ENCODE measurements at regions not wholly inside any gene's neighbourhood (a gene's known extent, or its start where the extent isn't known, plus 50 kb on each side); places are given as distances from the start of the nearest gene placed in this dataset.

- no peak for DNase-seq (ENCODE audit: low read depth)
Observed at GRCh38 chr12:88946372-88946997, 366.2 kb upstream of the KITLG start.

GRCh38 chr12:88945051-88945732 lies 364.9 kb upstream of the KITLG start:
- DNase-seq (ENCODE audit: low read depth) = no peak

GRCh38 chr12:88944397-88944796 lies 364.1 kb upstream of the KITLG start:
- DNase-seq (ENCODE audit: low read depth) = no peak

GRCh38 chr12:88940854-88941253 lies 360.6 kb upstream of the KITLG start:
- no peak for DNase-seq (ENCODE audit: low read depth)

- no peak for DNase-seq (ENCODE audit: low read depth)
Observed at GRCh38 chr12:88935856-88936255, 355.6 kb upstream of the KITLG start.

- no peak for DNase-seq (ENCODE audit: low read depth)
Observed at GRCh38 chr12:88934163-88934747, 354.0 kb upstream of the KITLG start.

GRCh38 chr12:88932457-88932856 lies 352.2 kb upstream of the KITLG start:
- DNase-seq (ENCODE audit: low read depth) = no peak

- DNase-seq (ENCODE audit: low read depth) = no peak
Observed at GRCh38 chr12:88931598-88931997, 351.3 kb upstream of the KITLG start.

GRCh38 chr12:88925454-88925853 lies 345.2 kb upstream of the KITLG start:
- no peak for DNase-seq (ENCODE audit: low read depth)

- DNase-seq (ENCODE audit: low read depth) = no peak
Observed at GRCh38 chr12:88924162-88924561, 343.9 kb upstream of the KITLG start.

- DNase-seq (ENCODE audit: low read depth) = no peak
Observed at GRCh38 chr12:88923631-88924030, 343.4 kb upstream of the KITLG start.

- no peak for DNase-seq (ENCODE audit: low read depth)
Observed at GRCh38 chr12:88922816-88923215, 342.5 kb upstream of the KITLG start.

GRCh38 chr12:88921890-88922532 lies 341.7 kb upstream of the KITLG start:
- DNase-seq (ENCODE audit: low read depth) = no peak

- no peak for DNase-seq (ENCODE audit: low read depth)
Observed at GRCh38 chr12:88921434-88921833, 341.2 kb upstream of the KITLG start.

- DNase-seq (ENCODE audit: low read depth) = no peak
Observed at GRCh38 chr12:88918161-88918560, 337.9 kb upstream of the KITLG start.

- DNase-seq (ENCODE audit: low read depth) = no peak
Observed at GRCh38 chr12:88914967-88915366, 334.7 kb upstream of the KITLG start.

GRCh38 chr12:88909510-88909909 lies 329.2 kb upstream of the KITLG start:
- no peak for DNase-seq (ENCODE audit: low read depth)

- DNase-seq (ENCODE audit: low read depth) = no peak
Observed at GRCh38 chr12:88908345-88908744, 328.1 kb upstream of the KITLG start.

GRCh38 chr12:88904705-88905104 lies 324.4 kb upstream of the KITLG start:
- DNase-seq (ENCODE audit: low read depth) = no peak

GRCh38 chr12:88903333-88903732 lies 323.1 kb upstream of the KITLG start:
- no peak for DNase-seq (ENCODE audit: low read depth)

- DNase-seq (ENCODE audit: low read depth) = no peak
Observed at GRCh38 chr12:88897723-88898122, 317.5 kb upstream of the KITLG start.

- no peak for DNase-seq (ENCODE audit: low read depth)
Observed at GRCh38 chr12:88896958-88897357, 316.7 kb upstream of the KITLG start.

- DNase-seq (ENCODE audit: low read depth) = no peak
Observed at GRCh38 chr12:88895634-88896033, 315.4 kb upstream of the KITLG start.

All from CMK (cell line).